MM.1S (cell line): ENCODE measurements at regions not wholly inside any gene's neighbourhood (a gene's known extent, or its start where the extent isn't known, plus 50 kb on each side); places are given as distances from the start of the nearest gene placed in this dataset.

Experiments
- DNase-seq: peaks from one replicate; pipeline ENCODE4 v3.0.0-alpha.2; 2015
- H2AFZ ChIP-seq: fragments of 300-600 bp; sonication (generic); 2 replicates; pipeline ENCODE4 v1.6.0; 2016; ENCODE audit warnings: antibody characterized with exemption, low read length
- H3F3A ChIP-seq: fragments of 300-600 bp; sonication (generic); 2 replicates; pipeline ENCODE4 v1.6.1; 2016; ENCODE audit warnings: mild to moderate bottlenecking, antibody characterized with exemption, low read length, moderate library complexity, mixed read lengths; ENCODE audit not compliant: insufficient read depth
- H3K27ac ChIP-seq: fragments of 300-600 bp; sonication (generic); 2 replicates; pipeline ENCODE4 v1.5.1; 2016; ENCODE audit warnings: mild to moderate bottlenecking, low read length
- H3K27me3 ChIP-seq: fragments of 300-600 bp; sonication (generic); replicated peaks from 2 replicates; pipeline ENCODE4 v1.6.0; 2016; ENCODE audit warnings: low read length; ENCODE audit not compliant: insufficient read depth
- H3K36me3 ChIP-seq: fragments of 300-600 bp; sonication (generic); replicated peaks from 2 replicates; pipeline ENCODE4 v1.6.1; 2016; ENCODE audit warnings: mild to moderate bottlenecking, low read length, mixed read lengths; ENCODE audit not compliant: insufficient read depth
- H3K4me1 ChIP-seq: fragments of 300-600 bp; sonication (generic); 2 replicates; pipeline ENCODE4 v1.6.1; 2016; ENCODE audit warnings: low read length, mixed read lengths
- H3K4me2 ChIP-seq: fragments of 300-600 bp; sonication (generic); 2 replicates; pipeline ENCODE4 v1.6.0; 2016; ENCODE audit warnings: low read depth, low read length
- H3K4me3 ChIP-seq: fragments of 300-600 bp; sonication (generic); 2 replicates; pipeline ENCODE4 v1.5.1; 2016; ENCODE audit warnings: low read length, mixed read lengths
- H3K79me2 ChIP-seq: fragments of 300-600 bp; sonication (generic); 2 replicates; pipeline ENCODE4 v1.6.1; 2016; ENCODE audit warnings: mixed run types, low read length, mixed read lengths
- H3K9ac ChIP-seq: fragments of 300-600 bp; sonication (generic); 2 replicates; pipeline ENCODE4 v1.6.1; 2016; ENCODE audit warnings: low read length, mixed read lengths
- H3K9me2 ChIP-seq: fragments of 300-600 bp; sonication (generic); replicated peaks from 2 replicates; pipeline ENCODE4 v1.6.1; 2016; ENCODE audit warnings: mild to moderate bottlenecking, low read length, mixed read lengths; ENCODE audit not compliant: insufficient read depth
- H3K9me3 ChIP-seq: fragments of 300-600 bp; sonication (generic); replicated peaks from 2 replicates; pipeline ENCODE4 v1.6.1; 2016; ENCODE audit warnings: mild to moderate bottlenecking, low read length, mixed read lengths; ENCODE audit not compliant: insufficient read depth
- H4K20me1 ChIP-seq: fragments of 300-600 bp; sonication (generic); 2 replicates; pipeline ENCODE4 v1.6.1; 2016; ENCODE audit warnings: mild to moderate bottlenecking, low read length, moderate library complexity, mixed read lengths; ENCODE audit not compliant: insufficient read depth
- EZH2 ChIP-seq: fragments of 300-600 bp; sonication (generic); optimal IDR thresholded peaks from 2 replicates; pipeline ENCODE3; 2017; ENCODE audit warnings: low read depth, mild to moderate bottlenecking, antibody characterized with exemption, low read length, mixed read lengths
- EZH2phosphoT487 ChIP-seq: fragments of 300-600 bp; sonication (generic); IDR thresholded peaks from 2 replicates; pipeline ENCODE4 v1.6.1; 2018; ENCODE audit warnings: antibody characterized with exemption, low read length
- TF ChIP-seq, protein P1 (sequence below): fragments of 300-600 bp; sonication (generic); IDR thresholded peaks from 2 replicates; pipeline ENCODE4 v1.5.1; 2016; ENCODE audit warnings: antibody characterized with exemption, low read length, mixed read lengths

DNA sequence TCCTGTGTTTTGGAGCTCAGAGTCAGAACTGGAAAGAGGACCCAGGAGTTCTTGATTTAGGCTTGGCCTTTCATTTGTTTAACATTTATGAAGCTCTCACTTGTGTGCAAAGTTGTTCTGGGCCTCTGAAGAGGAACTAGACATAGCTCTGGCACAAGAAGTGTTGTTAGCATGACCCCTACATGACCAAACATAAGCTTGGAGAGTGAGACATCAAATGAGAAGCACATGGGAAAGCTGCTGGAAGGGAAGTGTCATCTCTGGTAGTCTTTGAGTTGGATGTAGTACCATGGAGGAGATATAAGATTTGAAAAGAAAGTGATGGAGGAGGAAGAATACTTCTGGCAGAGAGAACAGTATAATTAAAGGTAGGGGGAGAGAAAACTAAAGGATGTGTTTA lies 370.1 kb downstream of the ADRA2A start:
- no peak overlapping the region for H3K27ac ChIP-seq
- no peaks in the 10 kb centered on the region for H3K79me2 ChIP-seq
- no peak overlapping the region for H3K4me2 ChIP-seq
- no peaks in the 10 kb centered on the region for H3K36me3 ChIP-seq
- no peak overlapping the region for H3K9ac ChIP-seq
- DNase-seq: no peak
- no peaks in the 10 kb centered on the region for H3F3A ChIP-seq
- H3K9me2 ChIP-seq: no peaks in the 10 kb centered on the region
- H3K4me3 ChIP-seq: no peak overlapping the region
- no peaks in the 10 kb centered on the region for H4K20me1 ChIP-seq
- H3K9me3 ChIP-seq: no peaks in the 10 kb centered on the region
- H3K27me3 ChIP-seq: no peaks in the 10 kb centered on the region
- no peak overlapping the region for H2AFZ ChIP-seq
- H3K4me1 ChIP-seq: no peaks in the 10 kb centered on the region
- TF ChIP-seq EZH2 (no peak), EZH2phosphoT487 (no peak)
- TF ChIP-seq, protein P1, sequence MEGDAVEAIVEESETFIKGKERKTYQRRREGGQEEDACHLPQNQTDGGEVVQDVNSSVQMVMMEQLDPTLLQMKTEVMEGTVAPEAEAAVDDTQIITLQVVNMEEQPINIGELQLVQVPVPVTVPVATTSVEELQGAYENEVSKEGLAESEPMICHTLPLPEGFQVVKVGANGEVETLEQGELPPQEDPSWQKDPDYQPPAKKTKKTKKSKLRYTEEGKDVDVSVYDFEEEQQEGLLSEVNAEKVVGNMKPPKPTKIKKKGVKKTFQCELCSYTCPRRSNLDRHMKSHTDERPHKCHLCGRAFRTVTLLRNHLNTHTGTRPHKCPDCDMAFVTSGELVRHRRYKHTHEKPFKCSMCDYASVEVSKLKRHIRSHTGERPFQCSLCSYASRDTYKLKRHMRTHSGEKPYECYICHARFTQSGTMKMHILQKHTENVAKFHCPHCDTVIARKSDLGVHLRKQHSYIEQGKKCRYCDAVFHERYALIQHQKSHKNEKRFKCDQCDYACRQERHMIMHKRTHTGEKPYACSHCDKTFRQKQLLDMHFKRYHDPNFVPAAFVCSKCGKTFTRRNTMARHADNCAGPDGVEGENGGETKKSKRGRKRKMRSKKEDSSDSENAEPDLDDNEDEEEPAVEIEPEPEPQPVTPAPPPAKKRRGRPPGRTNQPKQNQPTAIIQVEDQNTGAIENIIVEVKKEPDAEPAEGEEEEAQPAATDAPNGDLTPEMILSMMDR: no peak

DNA sequence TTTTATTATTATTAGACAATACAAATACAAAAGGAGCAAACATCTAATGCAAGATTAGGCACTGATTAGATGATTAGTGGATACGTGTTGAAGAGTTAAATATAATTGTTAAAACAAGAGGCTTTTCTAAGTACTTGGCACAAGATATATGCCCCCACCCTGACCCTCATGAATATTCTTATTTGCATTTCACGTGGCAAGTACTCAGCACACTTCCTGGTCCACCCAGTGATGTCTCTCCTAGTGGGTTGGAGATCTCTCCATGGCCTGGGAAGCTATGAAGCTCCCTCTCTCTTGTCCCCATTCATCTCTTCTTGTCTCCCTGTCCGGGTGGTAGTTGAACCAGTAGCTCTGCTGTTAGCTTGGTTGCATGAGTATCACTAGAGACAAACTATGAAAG lies 375.3 kb downstream of the ADRA2A start:
- TF ChIP-seq, protein P1: no peak
- TF ChIP-seq EZH2 (no peak), EZH2phosphoT487 (no peak)
- DNase-seq: no peak
- Histone ChIP-seq H3K9me2 (no peaks in the 10 kb centered on the region), H3K9ac (no peak overlapping the region), H3K27ac (no peak overlapping the region), H3K4me3 (no peak overlapping the region), H3K9me3 (no peaks in the 10 kb centered on the region), H3K36me3 (no peaks in the 10 kb centered on the region), H3K27me3 (no peaks in the 10 kb centered on the region), H3K4me1 (no peaks in the 10 kb centered on the region), H3K4me2 (no peak overlapping the region), H3K79me2 (no peaks in the 10 kb centered on the region), H3F3A (no peaks in the 10 kb centered on the region), H2AFZ (no peak overlapping the region), H4K20me1 (no peaks in the 10 kb centered on the region)

DNA sequence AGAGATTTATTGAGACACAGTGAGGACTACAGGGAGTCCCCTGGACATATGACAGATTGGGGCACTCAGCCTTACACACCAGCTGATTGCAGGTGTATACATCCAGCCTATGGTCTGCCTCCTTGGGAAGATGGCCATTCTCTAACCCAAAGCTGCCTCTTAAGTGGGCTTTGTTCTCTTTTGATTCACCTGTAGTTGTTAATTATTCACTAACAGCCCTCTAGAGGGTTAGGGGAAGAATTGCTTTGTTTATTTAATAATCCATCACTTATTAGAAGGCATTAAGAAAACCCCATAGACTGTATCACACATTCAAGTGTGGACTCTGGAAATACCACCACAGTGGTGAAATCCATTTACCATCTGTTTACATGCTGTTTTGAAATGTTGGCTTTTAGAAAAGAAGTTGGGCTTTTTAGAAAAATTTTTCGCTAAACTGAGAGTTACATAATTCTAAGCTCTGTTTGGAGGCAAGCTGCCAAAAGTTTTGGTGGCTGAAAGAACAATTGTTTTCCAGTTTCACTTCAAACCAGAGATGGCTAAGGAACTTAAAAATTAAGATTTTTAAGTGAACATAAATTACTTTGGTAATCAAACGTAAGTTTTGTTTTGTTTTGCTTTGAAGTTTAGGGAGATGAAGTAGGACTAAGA lies 379.1 kb downstream of the ADRA2A start:
- Histone ChIP-seq H3K27ac (no peak overlapping the region), H3K4me1 (no peaks in the 10 kb centered on the region), H3K79me2 (no peaks in the 10 kb centered on the region), H4K20me1 (no peaks in the 10 kb centered on the region), H3K9ac (no peak overlapping the region), H3K9me2 (no peaks in the 10 kb centered on the region), H2AFZ (no peak overlapping the region), H3K9me3 (no peaks in the 10 kb centered on the region), H3K4me3 (no peak overlapping the region), H3K36me3 (no peaks in the 10 kb centered on the region), H3K27me3 (no peaks in the 10 kb centered on the region), H3K4me2 (no peak overlapping the region), H3F3A (no peaks in the 10 kb centered on the region)
- DNase-seq: no peak
- TF ChIP-seq, protein P1: no peak
